Heart right ventricle (tissue), 16 donors: ENCODE measurements at regions not wholly inside any gene's neighbourhood (a gene's known extent, or its start where the extent isn't known, plus 50 kb on each side); places are given as distances from the start of the nearest gene placed in this dataset.

Experiments used
- ATAC-seq, 8 donors: fragments of 200-7000 bp; cut with Tn5 transposase; one replicate each; pipeline ENCODE4 v1.9.1; 2020; ENCODE audit warnings: mild to moderate bottlenecking in 8 of 8, moderate library complexity in 8 of 8, moderate number of reproducible peaks in 1 of 8
- DNase-seq, 2 donors: peaks; one replicate each; pipeline ENCODE4 v3.0.0-alpha.2; 2020
- H3K27ac ChIP-seq, 10 donors: fragments of 200-600 bp; sonication (generic) in 2 of 10; one replicate each; pipeline versions ENCODE4 v1.5.0 to v1.8.0; 2020 to 2022; ENCODE audit warnings: mild to moderate bottlenecking in 3 of 10
- H3K27me3 ChIP-seq, 7 donors: fragments of 200-600 bp; one replicate each; pipeline ENCODE4 v1.8.0; 2021 to 2022; ENCODE audit warnings: mild to moderate bottlenecking in 2 of 7
- H3K36me3 ChIP-seq, 9 donors: fragments of 200-600 bp; sonication (generic) in 1 of 9; one replicate each; pipeline versions ENCODE4 v1.5.0 to v1.8.0; 2020 to 2022; ENCODE audit warnings: mild to moderate bottlenecking in 2 of 9
- H3K4me1 ChIP-seq, 9 donors: fragments of 200-600 bp; sonication (generic) in 1 of 9; one replicate each; pipeline versions ENCODE4 v1.5.0 to v1.8.0; 2020 to 2022; ENCODE audit warnings: mild to moderate bottlenecking in 4 of 9
- H3K4me3 ChIP-seq, 10 donors: fragments of 200-600 bp; sonication (generic) in 2 of 10; one replicate each; pipeline versions ENCODE4 v1.5.0 to v1.8.0; 2020 to 2022; ENCODE audit warnings: mild to moderate bottlenecking in 7 of 10, moderate library complexity in 2 of 10
- H3K9me3 ChIP-seq, 11 donors: fragments of 200-600 bp in 10 of 11; sonication (generic) in 2 of 11; one replicate each; pipeline versions ENCODE4 v1.5.0 to v1.8.0; 2013 to 2022; ENCODE audit warnings: mild to moderate bottlenecking in 2 of 11, control low read depth in 1 of 11, moderate library complexity in 1 of 11
- WGBS, 2 donors: extraction: QIAGEN DNeasy Blood & Tissue Kit; methylation state at CpG; one replicate each; pipeline ENCODE4 v1.1.7; 2013; ENCODE audit warnings: inconsistent platforms in 1 of 2; 5-methylcytosine and 5-hydroxymethylcytosine counted together
- intact Hi-C, 10 donors: fragments of 100-400 bp; cut with DNase I; formaldehyde crosslinking; loops; one replicate each; pipeline versions ENCODE4 v1.11.1 to v1.14.2; 2022
- TF ChIP-seq, protein P1 (sequence below), 9 donors: fragments of 200-600 bp; sonication (generic) in 2 of 9; IDR thresholded peaks; one replicate each; pipeline versions ENCODE4 v1.5.0 to v1.8.0; 2021 to 2022; ENCODE audit warnings: antibody characterized with exemption in 9 of 9, mild to moderate bottlenecking in 5 of 9, moderate library complexity in 1 of 9
- donor health status: Arrhythmogenic right ventricular cardiomyopathy.
- donor health status: ischemic (EF 13 %, LVEDD 7.1; RV severe dilation, severe dysfunction).
- donor health status: healthy with polysubstance abuse.
- donor health status: DM: no; HTN: yes; CAD: no.
- donor health status: DM: no; HTN: no; CAD: no.
- donor health status: ischemic (EF 25% LVEDD 6.9; RV normal size, moderate dysfunction).
- donor health status: ischemic (EF 25% LVEDD 5.7; RV mildly dilated, moderate dysfunction).
- donor health status: healthy.
- donor health status: DM: yes; HTN: yes; CAD: no.
- donor health status: Ischemic cardiomyopathy.
- donor health status: ischemic (EF 35%, LVEDD 5.7; RV mildly dilated, moderate dysfunction).
- donor health status: nonischemic (EF 11% LVEDD 7.7; RV severe dilation, severe dysfunction).
- donor health status: DM: yes; HTN: yes; CAD: no.
- donor health status: PGD.
- donor health status: ischemic (EF 29% LVEDD 5.4; RV normal size, mild dysfunction).
- donor health status: nonischemic (EF 23%, LVEDD 6.1; RV moderate dilation, normal function).

DNA sequence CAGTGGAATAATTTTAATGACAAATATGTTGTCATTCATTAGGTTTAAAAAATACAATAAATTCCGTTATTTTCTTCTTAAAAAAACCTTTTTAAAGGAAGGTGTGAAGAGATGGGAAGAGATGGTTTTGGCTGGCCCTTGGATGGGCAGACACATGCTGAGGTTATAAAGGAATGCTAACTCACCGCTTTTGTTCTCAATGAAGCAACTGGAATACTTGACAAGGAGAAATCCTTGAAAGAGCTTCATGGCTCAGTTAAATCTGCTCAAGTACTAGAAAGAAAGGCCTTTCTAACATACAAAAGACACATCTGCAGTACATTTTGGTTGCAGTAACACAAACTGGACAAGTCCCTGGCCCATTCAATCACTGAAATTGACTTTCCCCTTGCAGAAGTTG, 158.3 kb upstream of the KCNJ16 start:
- H3K27me3 ChIP-seq: no peaks in the 10 kb centered on the region
- H3K4me3 ChIP-seq: no peak overlapping the region
- no peak for DNase-seq
- peaks cover 0 to 7% (median 0%) of the 10 kb centered on the region in 11 donors for H3K9me3 ChIP-seq
- H3K36me3 ChIP-seq: no peaks in the 10 kb centered on the region
- H3K27ac ChIP-seq: no peak overlapping the region
- H3K4me1 ChIP-seq: no peaks in the 10 kb centered on the region
- ATAC-seq: no peak
- intact Hi-C loops: no loop called here
- TF ChIP-seq, protein P1, sequence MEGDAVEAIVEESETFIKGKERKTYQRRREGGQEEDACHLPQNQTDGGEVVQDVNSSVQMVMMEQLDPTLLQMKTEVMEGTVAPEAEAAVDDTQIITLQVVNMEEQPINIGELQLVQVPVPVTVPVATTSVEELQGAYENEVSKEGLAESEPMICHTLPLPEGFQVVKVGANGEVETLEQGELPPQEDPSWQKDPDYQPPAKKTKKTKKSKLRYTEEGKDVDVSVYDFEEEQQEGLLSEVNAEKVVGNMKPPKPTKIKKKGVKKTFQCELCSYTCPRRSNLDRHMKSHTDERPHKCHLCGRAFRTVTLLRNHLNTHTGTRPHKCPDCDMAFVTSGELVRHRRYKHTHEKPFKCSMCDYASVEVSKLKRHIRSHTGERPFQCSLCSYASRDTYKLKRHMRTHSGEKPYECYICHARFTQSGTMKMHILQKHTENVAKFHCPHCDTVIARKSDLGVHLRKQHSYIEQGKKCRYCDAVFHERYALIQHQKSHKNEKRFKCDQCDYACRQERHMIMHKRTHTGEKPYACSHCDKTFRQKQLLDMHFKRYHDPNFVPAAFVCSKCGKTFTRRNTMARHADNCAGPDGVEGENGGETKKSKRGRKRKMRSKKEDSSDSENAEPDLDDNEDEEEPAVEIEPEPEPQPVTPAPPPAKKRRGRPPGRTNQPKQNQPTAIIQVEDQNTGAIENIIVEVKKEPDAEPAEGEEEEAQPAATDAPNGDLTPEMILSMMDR (IDR thresholded peaks at IDR 0.05): no peak
- 87 to 92% methylated on average over 2 of the region's 2 CpGs for WGBS, 2 donors

DNA sequence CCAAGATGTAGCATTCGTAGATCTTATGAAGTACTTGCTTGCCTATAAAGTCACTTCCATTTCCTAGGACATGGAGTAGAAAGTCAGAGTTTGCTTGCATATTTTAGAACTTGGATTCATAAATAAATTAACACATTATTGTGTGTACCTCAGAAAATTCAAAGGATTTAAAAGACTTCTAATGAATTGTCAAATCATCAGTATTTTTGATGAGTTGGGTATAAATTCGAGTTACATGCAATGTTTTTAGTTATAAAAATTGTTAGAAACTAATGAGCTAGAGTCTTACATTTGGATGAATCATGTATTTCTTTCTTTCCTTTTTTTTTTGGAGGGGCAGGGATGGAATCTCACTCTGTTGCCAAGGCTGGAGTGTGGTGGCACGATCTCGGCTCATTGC, 156.9 kb upstream of the KCNJ16 start:
- WGBS, 2 donors: 92 to 93% methylated on average over 4 of the region's 4 CpGs
- no peak overlapping the region for H3K27ac ChIP-seq
- no peaks in the 10 kb centered on the region for H3K36me3 ChIP-seq
- TF ChIP-seq, protein P1 (IDR thresholded peaks at IDR 0.05): no peak
- no peak overlapping the region for H3K4me3 ChIP-seq
- DNase-seq: no peak
- ATAC-seq: no peak
- H3K9me3 ChIP-seq: peaks cover 0 to 7% (median 0%) of the 10 kb centered on the region in 11 donors
- no peaks in the 10 kb centered on the region for H3K4me1 ChIP-seq
- no peaks in the 10 kb centered on the region for H3K27me3 ChIP-seq
- intact Hi-C loops: no loop called here

DNA sequence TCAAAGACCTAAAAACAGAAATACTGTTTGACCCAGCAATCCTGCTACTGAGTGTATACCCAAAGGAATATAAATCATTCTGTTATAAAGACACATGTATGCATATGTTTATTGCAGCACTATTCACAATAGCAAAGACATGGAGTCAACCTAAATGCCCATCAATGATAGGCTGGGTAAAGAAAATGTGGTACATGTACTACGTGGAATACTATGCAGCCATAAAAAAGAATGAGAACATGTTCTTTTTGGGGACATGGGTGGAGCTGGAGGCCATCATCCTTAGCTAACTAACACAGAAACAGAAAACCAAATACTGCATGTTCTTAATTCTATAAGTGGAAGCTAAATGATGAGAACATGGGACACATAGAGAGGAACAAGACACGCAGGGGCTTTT, 155.2 kb upstream of the KCNJ16 start:
- TF ChIP-seq, protein P1 (IDR thresholded peaks at IDR 0.05): no peak
- no peaks in the 10 kb centered on the region for H3K36me3 ChIP-seq
- intact Hi-C loops: no loop called here
- ATAC-seq (no peak), DNase-seq (no peak)
- peaks cover 0 to 7% (median 0%) of the 10 kb centered on the region in 11 donors for H3K9me3 ChIP-seq
- H3K4me3 ChIP-seq: no peak overlapping the region
- H3K27ac ChIP-seq: no peak overlapping the region
- H3K4me1 ChIP-seq: no peaks in the 10 kb centered on the region
- no peaks in the 10 kb centered on the region for H3K27me3 ChIP-seq
- 97 to 98% methylated on average over 2 of the region's 2 CpGs for WGBS, 2 donors

DNA sequence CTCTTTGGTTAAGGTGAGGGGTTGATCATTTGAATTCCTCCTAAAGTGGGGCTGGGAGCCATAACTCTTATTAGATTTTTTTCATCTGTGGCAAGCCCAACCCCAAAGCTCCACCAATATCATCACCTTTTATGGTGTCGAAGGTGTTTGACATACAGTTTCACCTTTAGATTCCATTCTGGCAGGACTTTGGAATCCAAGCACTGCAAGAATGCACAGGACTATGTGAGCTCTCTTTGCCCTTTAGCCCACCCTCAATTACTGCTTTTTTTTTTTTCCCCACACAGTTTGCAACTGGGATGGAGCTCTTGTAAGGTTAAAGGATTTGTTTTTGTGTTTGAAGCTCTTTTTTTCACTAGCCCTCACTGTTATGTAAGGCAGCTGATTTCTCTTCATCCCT, 154.0 kb upstream of the KCNJ16 start:
- Histone ChIP-seq H3K27me3 (no peaks in the 10 kb centered on the region), H3K4me1 (no peaks in the 10 kb centered on the region), H3K27ac (no peak overlapping the region), H3K4me3 (no peak overlapping the region), H3K9me3 (peaks cover 0 to 7% (median 0%) of the 10 kb centered on the region in 11 donors), H3K36me3 (no peaks in the 10 kb centered on the region)
- intact Hi-C loops: no loop called here
- ATAC-seq: no peak
- WGBS, 2 donors: 84 to 88% methylated on average over 1 of the region's 1 CpG
- TF ChIP-seq, protein P1 (IDR thresholded peaks at IDR 0.05): no peak
- DNase-seq: no peak
